ENCODE measurements at regions not wholly inside any gene's neighbourhood (a gene's known extent, or its start where the extent isn't known, plus 50 kb on each side); places are given as distances from the start of the nearest gene placed in this dataset.
"Not testable (repeated sequence)": the region's sequence is repeated elsewhere in the genome, so short reads cannot be mapped to it uniquely, and the experiment has no call there.

- DNase-seq: no peak
Observed at GRCh38 chr11:29131055-29131454, 885.8 kb downstream of the KCNA4 start.

- DNase-seq: no peak
Observed at GRCh38 chr11:29129844-29130243, 887.0 kb downstream of the KCNA4 start.

DNA sequence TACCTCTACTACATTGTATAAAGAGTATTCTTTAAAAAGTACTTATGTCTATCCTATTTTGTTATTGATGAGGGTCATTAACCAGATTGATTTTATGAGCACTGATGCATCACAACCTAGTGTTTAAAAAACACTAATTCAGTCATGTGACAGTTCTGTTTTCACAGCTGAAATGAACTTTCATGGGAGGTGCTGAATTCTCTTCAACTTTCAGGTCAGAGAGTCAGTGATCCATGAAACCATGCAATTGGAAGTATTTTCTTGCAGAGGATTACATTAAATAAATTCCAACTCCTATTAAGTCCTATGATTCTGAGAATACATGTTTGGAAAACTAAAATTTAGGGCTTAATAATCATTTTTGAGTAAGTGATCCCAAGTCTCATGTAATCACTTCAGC, 889.4 kb downstream of the KCNA4 start:
- no peak for DNase-seq

- DNase-seq: no peak
Observed at GRCh38 chr11:29125606-29126005, 891.2 kb downstream of the KCNA4 start.

DNA sequence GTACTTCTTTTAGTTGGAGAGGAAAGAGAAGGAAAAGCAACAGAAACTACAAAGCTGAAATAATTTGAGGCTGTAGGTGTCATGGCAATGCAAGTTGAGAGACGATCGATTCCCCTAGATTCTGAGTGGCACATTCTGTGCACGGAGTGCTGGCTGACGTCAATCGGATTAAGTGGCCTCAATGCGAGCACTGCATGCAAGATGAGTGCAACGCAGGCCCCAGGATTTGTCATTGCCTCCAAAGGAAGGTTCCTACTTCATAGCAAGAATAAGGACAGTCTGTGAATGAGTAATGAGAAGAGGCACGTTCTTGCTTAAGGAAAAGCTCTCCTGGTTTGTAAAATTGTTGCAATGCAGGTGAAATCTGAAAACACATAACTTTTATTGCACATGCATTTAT, 892.4 kb downstream of the KCNA4 start:
- DNase-seq: no peak

DNA sequence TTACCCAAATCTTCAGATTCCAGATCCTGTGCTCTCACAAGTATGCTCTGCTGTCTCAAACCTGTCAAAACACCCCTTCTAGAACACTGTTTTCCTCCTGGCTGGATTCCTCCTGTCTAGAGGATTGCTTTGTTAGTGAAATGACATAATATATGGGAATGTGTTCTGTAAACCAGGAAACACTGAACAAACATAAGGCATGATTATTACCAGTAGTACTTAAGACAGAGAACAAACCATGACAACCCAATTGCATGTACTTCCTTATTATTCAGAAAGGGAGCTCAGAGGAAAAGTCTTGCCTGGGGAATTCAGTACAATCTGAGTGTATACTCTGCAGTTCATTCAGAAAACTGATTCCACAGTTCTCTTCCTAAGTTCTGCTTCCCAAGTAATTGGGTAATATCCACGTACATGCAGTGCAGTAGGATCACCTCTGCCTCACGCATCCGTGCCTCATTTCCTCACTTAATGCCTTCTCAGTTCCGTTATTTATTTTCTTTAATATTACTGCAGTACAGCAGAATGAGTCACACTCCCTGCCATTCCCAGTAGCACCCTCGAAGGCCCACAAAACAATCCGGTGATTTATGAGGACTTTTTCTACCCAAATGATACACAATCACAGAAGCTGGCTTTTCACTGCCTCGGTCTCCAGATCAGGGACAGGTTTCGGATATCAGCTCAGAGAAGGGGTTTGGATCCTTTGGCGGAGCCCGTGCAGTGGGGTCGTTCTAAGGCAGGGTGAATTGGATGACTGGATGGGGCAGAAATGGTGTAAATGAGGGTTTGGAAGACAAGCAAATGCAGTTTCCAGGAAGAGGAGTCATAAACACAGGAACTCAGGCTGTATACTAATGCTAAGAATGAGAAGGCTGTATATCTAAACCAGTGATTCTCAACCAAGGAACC, 896.9 kb downstream of the KCNA4 start:
- DNase-seq: no peak

GRCh38 chr11:29119116-29119515, 897.7 kb downstream of the KCNA4 start:
- no peak for DNase-seq

GRCh38 chr11:29100967-29101366, 915.9 kb downstream of the KCNA4 start:
- no peak for DNase-seq

GRCh38 chr11:29095821-29096220, 921.0 kb downstream of the KCNA4 start:
- DNase-seq: no peak

DNA sequence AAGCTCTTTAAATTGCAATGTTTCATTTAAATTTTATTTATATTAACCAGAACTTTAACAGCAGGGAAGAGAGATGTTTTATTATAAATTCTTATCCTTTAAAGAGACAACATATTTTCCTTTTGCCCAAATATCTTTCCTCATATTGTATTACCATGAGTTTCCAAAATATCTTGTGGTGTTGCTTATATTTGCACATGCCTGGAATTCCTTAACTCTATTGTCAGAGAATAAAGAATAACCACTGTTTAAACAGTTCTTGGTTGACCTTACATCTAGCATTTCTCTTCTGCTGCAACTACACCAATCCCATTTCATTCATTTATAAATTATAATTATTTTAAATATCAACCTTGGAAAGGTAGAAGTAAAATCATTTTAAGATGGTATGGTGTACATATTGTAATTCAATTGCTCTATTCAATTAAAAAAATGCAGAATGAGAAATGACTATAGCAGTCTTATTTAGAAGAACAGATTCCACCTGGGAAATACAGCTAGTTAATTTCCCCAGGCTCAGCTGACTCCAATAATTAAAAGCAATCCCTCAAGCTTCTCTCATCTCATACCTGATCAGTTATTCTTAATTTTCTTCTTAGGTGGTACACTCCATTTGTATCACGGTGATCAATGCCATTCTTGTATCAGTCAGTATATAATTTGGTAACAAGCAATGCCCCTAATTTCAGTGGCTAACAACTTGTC, 923.3 kb downstream of the KCNA4 start:
- no peak for DNase-seq

- no peak for DNase-seq
Observed at GRCh38 chr11:29087200-29087812, 929.5 kb downstream of the KCNA4 start.

DNA sequence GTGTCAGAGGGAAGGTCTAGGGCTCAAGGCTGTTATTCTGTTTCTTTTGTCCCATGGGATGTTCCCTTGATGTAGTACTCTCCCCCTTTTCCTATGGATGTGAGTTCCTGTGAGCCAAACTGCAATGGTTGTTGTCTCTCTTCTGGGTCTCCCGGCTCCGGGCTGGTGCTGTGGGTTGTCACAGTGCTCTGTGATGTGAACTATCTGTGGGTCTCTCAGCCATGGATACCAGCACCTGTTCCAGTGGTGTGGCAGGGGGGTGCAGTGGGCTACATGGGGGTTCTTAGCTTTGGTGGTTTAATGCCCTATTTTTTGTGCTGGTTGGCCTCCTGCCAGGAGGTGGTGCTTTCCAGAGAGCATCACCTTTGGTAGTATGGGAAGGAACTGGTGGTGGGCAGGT, 941.1 kb downstream of the KCNA4 start:
- no peak for DNase-seq

GRCh38 chr11:29063630-29064361, 953.0 kb downstream of the KCNA4 start:
- no peak for DNase-seq

DNA sequence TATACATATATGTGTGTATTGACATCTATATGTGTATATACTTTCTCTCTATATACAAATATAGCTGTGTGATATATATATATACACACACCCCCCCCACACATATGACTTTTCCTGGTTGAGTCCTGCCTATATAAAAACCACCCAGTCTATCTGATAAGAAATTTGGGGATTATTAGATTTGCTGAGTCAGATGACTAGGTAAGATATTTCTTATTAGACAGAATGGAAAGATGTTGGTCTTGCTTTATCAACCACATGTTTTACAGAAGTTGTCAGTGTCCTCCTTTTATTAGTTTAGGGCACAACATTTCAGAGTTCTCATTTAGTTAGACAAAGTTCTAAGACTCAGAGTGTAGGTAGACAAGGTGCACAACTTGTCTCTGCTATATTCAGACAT, 953.3 kb downstream of the METTL15 start:
- DNase-seq: no peak

DNA sequence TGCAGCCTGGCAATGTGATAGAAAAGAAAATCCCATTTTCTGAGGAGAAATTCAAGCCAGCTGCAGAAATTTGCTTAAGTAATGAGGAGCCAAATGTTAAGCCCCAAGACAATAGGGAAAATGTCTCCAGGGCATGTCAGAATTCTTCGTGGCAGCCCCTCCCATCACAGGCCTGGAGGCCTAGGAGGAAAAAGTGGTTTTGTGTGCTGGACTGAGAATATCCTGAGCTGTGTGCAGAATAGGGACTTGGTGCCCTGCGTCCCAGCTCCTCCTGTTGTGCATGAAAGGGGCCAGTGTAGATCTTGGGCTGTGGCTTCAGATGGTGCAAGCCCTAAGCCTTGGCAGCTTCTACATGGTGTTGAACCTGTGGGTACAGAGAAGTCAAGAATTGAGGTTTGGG, 948.3 kb downstream of the METTL15 start:
- DNase-seq: not testable (repeated sequence)

- no peak for DNase-seq
Observed at GRCh38 chr11:29051935-29052334, 943.7 kb downstream of the METTL15 start.

- DNase-seq: not testable (repeated sequence)
Observed at GRCh38 chr11:29050962-29051361, 942.8 kb downstream of the METTL15 start.

GRCh38 chr11:29040489-29040888, 932.3 kb downstream of the METTL15 start:
- DNase-seq: no peak

GRCh38 chr11:29032384-29033149, 924.4 kb downstream of the METTL15 start:
- no peak for DNase-seq

GRCh38 chr11:29029452-29029851, 921.3 kb downstream of the METTL15 start:
- DNase-seq: no peak

DNA sequence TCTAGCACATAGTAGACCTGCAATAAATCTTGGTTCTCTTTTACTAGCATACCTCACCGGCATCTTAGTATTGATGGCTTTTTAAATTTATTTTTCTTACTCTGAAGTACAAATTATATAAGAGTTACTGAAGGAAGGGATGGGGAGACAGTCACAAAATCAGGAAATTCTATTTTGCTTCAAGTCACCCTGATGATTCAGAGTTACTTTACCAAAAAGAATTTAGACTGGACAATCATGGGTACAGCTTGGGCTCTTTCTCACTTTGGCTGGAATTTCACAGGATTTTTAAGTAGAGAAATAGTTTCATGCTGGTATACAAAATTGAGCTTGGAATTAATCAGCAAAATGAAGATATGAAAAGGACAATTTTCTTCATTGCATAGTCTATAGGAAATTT, 919.2 kb downstream of the METTL15 start:
- no peak for DNase-seq

GRCh38 chr11:29026286-29026685, 918.1 kb downstream of the METTL15 start:
- DNase-seq: no peak

Data from NCI-H1694 (cell line).